Smooth muscle cell (in vitro differentiated cells): ENCODE measurements at regions not wholly inside any gene's neighbourhood (a gene's known extent, or its start where the extent isn't known, plus 50 kb on each side); places are given as distances from the start of the nearest gene placed in this dataset.

Experiments used
- DNase-seq: peaks from one replicate; lab custom pipeline; 2025; ENCODE audit not compliant: unreplicated experiment; lab: John Stamatoyannopoulos, UW
- H2AFZ ChIP-seq: fragments of 200-600 bp; sonication (generic); 2 replicates; pipeline ENCODE4 v1.6.0; 2016; ENCODE audit warnings: antibody characterized with exemption, low read depth, mild to moderate bottlenecking
- H3F3A ChIP-seq: fragments of 200-600 bp; sonication (generic); 2 replicates; pipeline ENCODE4 v1.6.0; 2017; ENCODE audit warnings: antibody characterized with exemption, low read depth
- H3K27ac ChIP-seq: fragments of 200-600 bp; sonication (generic); 2 replicates; pipeline ENCODE4 v1.5.1; 2016; ENCODE audit warnings: low read depth, mild to moderate bottlenecking
- H3K27me3 ChIP-seq: fragments of 200-600 bp; sonication (generic); 2 replicates; pipeline ENCODE4 v1.6.1; 2016; ENCODE audit warnings: low read depth, mild to moderate bottlenecking
- H3K36me3 ChIP-seq: fragments of 200-600 bp; sonication (generic); 2 replicates; pipeline ENCODE4 v1.5.1; 2016; ENCODE audit warnings: low read depth
- H3K4me1 ChIP-seq: fragments of 200-600 bp; sonication (generic); 2 replicates; pipeline ENCODE4 v1.5.1; 2016; ENCODE audit warnings: low read depth
- H3K4me2 ChIP-seq: fragments of 200-600 bp; sonication (generic); 2 replicates; pipeline ENCODE4 v1.6.0; 2016; ENCODE audit warnings: mild to moderate bottlenecking
- H3K4me3 ChIP-seq: fragments of 200-600 bp; sonication (generic); 2 replicates; pipeline ENCODE4 v1.5.1; 2016; ENCODE audit warnings: mild to moderate bottlenecking
- H3K79me2 ChIP-seq: fragments of 200-600 bp; sonication (generic); 2 replicates; pipeline ENCODE4 v1.6.0; 2016; ENCODE audit warnings: low read depth, mild to moderate bottlenecking
- H3K9ac ChIP-seq: fragments of 200-600 bp; sonication (generic); 2 replicates; pipeline ENCODE4 v1.6.0; 2016; ENCODE audit warnings: low read depth
- H3K9me3 ChIP-seq: fragments of 200-600 bp; sonication (generic); replicated peaks from 2 replicates; pipeline ENCODE4 v1.5.1; 2016; ENCODE audit warnings: low read depth
- H4K20me1 ChIP-seq: fragments of 200-600 bp; sonication (generic); 2 replicates; pipeline ENCODE4 v1.6.0; 2016; ENCODE audit warnings: low read depth
- WGBS: methylation state at CpG from one replicate; pipeline ENCODE4 v1.1.7; 2016; ENCODE audit warnings: low lambda C conversion rate; 5-methylcytosine and 5-hydroxymethylcytosine counted together
- TF ChIP-seq, protein P1 (sequence below): fragments of 200-600 bp; sonication (generic); IDR thresholded peaks from 2 replicates; pipeline ENCODE4 v1.5.1; 2017; ENCODE audit warnings: borderline replicate concordance, mild to moderate bottlenecking, antibody characterized with exemption; ENCODE audit not compliant: insufficient read depth, poor library complexity, severe bottlenecking

DNA sequence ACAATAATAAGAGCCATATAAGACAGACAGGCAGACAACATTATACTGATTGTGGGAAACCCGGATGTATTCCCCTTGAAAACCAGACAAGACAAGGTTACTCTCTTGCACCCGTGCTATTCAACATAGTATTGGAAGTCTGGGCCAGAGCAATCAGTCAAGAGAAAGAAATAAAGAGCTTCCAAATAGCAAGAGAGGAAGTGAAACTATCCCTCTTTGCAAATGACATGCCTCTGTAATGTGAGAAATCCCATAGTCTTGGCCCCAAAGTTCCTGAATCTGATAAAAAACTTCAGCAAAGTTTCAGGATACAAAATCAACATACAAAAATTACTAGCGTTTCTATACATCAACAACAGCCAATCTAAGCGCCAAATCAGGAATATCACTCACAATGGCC, 102.1 kb downstream of the DCAF12L2 start:
- Histone ChIP-seq H4K20me1 (no peaks in the 10 kb centered on the region), H3K9ac (no peak overlapping the region), H3K4me1 (no peaks in the 10 kb centered on the region), H3K4me3 (no peak overlapping the region), H3K27me3 (no peaks in the 10 kb centered on the region), H3K4me2 (no peak overlapping the region), H3K36me3 (no peaks in the 10 kb centered on the region), H2AFZ (no peak overlapping the region), H3K9me3 (no peaks in the 10 kb centered on the region), H3F3A (no peaks in the 10 kb centered on the region), H3K79me2 (no peaks in the 10 kb centered on the region), H3K27ac (no peak overlapping the region)
- WGBS, result 44% methylated on average over 4 of the region's 4 CpGs
- TF ChIP-seq, protein P1, sequence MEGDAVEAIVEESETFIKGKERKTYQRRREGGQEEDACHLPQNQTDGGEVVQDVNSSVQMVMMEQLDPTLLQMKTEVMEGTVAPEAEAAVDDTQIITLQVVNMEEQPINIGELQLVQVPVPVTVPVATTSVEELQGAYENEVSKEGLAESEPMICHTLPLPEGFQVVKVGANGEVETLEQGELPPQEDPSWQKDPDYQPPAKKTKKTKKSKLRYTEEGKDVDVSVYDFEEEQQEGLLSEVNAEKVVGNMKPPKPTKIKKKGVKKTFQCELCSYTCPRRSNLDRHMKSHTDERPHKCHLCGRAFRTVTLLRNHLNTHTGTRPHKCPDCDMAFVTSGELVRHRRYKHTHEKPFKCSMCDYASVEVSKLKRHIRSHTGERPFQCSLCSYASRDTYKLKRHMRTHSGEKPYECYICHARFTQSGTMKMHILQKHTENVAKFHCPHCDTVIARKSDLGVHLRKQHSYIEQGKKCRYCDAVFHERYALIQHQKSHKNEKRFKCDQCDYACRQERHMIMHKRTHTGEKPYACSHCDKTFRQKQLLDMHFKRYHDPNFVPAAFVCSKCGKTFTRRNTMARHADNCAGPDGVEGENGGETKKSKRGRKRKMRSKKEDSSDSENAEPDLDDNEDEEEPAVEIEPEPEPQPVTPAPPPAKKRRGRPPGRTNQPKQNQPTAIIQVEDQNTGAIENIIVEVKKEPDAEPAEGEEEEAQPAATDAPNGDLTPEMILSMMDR, result no peak
- no peak for DNase-seq

DNA sequence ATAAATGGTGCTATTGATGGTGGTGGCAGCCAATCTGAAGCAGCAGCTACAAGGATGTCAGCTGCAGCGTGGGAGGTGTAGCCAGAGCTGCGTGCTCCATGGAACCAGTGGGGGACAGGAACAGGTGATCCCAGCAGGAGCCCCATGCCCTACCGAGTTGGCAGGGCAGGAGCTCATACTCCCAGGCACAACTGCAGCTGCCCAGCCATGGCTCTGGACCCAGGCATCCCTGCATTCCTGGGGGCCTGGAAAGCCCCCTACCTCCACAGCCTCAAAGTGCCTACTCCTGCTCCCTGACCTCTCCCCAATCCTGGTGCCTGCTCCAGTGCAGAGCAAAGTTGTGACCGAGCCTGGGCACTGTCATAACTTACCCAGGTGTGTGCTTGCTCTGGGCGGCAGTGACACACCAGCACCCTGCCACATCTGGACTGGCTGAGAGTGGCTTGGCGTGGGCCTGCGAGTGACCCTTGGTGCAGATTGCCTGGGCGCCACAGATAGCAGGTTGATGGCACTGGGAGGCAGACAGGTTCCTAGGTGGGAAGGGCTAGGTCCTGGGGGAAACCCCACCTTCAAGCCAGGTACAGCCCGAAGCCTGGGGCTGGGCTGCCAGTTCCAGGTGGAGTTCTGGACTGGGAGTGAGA, 101.1 kb downstream of the DCAF12L2 start:
- Histone ChIP-seq H3K36me3 (no peaks in the 10 kb centered on the region), H3K79me2 (no peaks in the 10 kb centered on the region), H3K27me3 (no peaks in the 10 kb centered on the region), H3K27ac (no peak overlapping the region), H3K9ac (no peak overlapping the region), H3F3A (no peaks in the 10 kb centered on the region), H3K4me1 (no peaks in the 10 kb centered on the region), H3K9me3 (no peaks in the 10 kb centered on the region), H3K4me3 (no peak overlapping the region), H2AFZ (no peak overlapping the region), H4K20me1 (no peaks in the 10 kb centered on the region), H3K4me2 (no peak overlapping the region)
- TF ChIP-seq, protein P1, result no peak
- no peak for DNase-seq
- WGBS, result 85% methylated on average over 9 of the region's 9 CpGs

DNA sequence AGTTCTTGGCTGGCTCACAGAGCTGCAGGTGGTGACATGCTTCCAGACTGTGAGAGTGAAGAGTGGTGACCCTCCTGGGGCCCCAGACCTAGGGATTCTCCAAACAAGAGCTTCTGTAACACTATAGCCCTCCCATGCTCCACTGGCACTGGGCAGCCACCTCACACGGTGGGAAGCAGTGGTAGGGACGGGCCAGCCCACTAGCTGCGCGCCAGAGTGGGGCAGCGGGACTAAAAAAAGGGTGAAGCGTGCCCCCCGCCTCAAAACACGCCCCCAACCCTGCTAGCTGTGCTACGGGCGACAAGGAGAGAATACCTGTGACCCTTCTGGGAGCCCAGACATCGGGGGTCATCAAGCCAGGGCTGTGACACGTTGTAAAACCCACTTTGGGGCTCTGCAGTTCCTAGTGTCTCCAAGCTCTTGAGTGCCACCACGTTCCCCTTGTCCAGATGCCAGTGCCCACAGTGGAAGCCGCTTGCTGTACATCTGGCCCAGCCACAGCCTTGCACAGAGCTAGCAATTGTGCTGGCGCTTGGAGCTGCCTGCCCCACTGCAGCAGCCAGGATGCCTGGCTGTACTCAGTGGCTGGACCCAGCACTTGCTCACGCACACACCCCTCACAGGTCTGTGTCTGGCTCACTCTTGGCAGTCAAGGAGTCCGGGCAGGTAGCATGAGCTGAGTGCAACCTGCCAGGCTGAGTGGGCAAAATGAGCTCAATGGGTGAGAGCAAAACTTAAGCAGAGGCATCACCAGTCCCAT, 100.0 kb downstream of the DCAF12L2 start:
- no peak overlapping the region for H3K9ac ChIP-seq
- H4K20me1 ChIP-seq, result no peaks in the 10 kb centered on the region
- H3K27ac ChIP-seq, result no peak overlapping the region
- TF ChIP-seq, protein P1, result no peak
- H2AFZ ChIP-seq, result no peak overlapping the region
- H3F3A ChIP-seq, result no peaks in the 10 kb centered on the region
- no peaks in the 10 kb centered on the region for H3K27me3 ChIP-seq
- no peaks in the 10 kb centered on the region for H3K36me3 ChIP-seq
- H3K4me1 ChIP-seq, result no peaks in the 10 kb centered on the region
- no peaks in the 10 kb centered on the region for H3K79me2 ChIP-seq
- no peak for DNase-seq
- no peaks in the 10 kb centered on the region for H3K9me3 ChIP-seq
- H3K4me2 ChIP-seq, result no peak overlapping the region
- 64% methylated on average over 17 of the region's 17 CpGs for WGBS
- H3K4me3 ChIP-seq, result no peak overlapping the region
